ENCODE measurements at regions not wholly inside any gene's neighbourhood (a gene's known extent, or its start where the extent isn't known, plus 50 kb on each side); places are given as distances from the start of the nearest gene placed in this dataset.

DNA sequence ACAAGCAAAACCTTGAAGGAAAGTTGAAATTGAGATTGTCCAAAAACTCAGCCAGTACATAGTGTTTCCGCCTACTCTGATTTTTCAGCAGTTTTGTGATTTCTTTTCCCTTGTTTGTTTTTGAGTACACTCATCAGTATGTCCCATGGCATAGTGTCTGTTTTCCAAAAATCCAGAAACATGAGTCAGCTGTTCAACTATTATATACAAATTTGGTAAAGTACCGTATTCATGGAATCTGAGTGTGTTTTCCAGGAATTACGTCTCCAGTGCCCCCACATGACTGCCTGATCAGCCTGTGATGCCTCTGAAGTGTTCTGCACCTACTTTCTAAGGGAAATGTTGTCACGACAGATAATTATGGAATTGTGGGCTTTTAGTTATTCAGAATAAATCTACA, 186.8 kb downstream of the LTN1 start:
- no peak for TF ChIP-seq POLR2A (IDR thresholded peaks at IDR 0.05)
- TF ChIP-seq, protein P1, sequence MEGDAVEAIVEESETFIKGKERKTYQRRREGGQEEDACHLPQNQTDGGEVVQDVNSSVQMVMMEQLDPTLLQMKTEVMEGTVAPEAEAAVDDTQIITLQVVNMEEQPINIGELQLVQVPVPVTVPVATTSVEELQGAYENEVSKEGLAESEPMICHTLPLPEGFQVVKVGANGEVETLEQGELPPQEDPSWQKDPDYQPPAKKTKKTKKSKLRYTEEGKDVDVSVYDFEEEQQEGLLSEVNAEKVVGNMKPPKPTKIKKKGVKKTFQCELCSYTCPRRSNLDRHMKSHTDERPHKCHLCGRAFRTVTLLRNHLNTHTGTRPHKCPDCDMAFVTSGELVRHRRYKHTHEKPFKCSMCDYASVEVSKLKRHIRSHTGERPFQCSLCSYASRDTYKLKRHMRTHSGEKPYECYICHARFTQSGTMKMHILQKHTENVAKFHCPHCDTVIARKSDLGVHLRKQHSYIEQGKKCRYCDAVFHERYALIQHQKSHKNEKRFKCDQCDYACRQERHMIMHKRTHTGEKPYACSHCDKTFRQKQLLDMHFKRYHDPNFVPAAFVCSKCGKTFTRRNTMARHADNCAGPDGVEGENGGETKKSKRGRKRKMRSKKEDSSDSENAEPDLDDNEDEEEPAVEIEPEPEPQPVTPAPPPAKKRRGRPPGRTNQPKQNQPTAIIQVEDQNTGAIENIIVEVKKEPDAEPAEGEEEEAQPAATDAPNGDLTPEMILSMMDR (IDR thresholded peaks at IDR 0.05) = no peak
